SK-N-SH (cell line): ENCODE measurements at regions not wholly inside any gene's neighbourhood (a gene's known extent, or its start where the extent isn't known, plus 50 kb on each side); places are given as distances from the start of the nearest gene placed in this dataset.

Experiments
- CTCF ChIA-PET: fragments of 300-600, 350-600 bp; formaldehyde crosslinking; extraction: SDS; loops from one replicate; lab custom pipeline; 2021; lab: Yijun Ruan, JAX
- POLR2A ChIA-PET: fragments of 350-600 bp; sonication (Branson Sonifier 250); formaldehyde crosslinking; extraction: SDS; loops from one replicate; lab custom pipeline; 2020; ENCODE audit warnings: antibody characterized with exemption, inconsistent platforms; lab: Yijun Ruan, JAX
- DNase-seq: peaks from one replicate; pipeline ENCODE4 v3.0.0; 2012
- H2AFZ ChIP-seq: fragments of 200-600 bp; sonication (generic); 2 replicates; pipeline ENCODE4 v1.8.1; 2016; ENCODE audit warnings: antibody characterized with exemption, mild to moderate bottlenecking, low read depth
- H3F3A ChIP-seq: fragments of 200-600 bp; sonication (generic); replicated peaks from 2 replicates; pipeline ENCODE3; 2016; ENCODE audit warnings: antibody characterized with exemption, mild to moderate bottlenecking; ENCODE audit not compliant: insufficient read depth
- H3K27ac ChIP-seq, 2 experiments: fragments of 200-500 bp in 1 of 2; fragments of 200-600 bp in 1 of 2; sonication (Bioruptor generic) in 1 of 2; sonication (generic), shearing (Covaris generic) in 1 of 2; 2 replicates each; pipeline versions ENCODE4 v1.5.1 to v1.6.1; 2014 to 2016; ENCODE audit warnings: low read depth in 2 of 2, inconsistent platforms in 1 of 2, low read length in 1 of 2, mild to moderate bottlenecking in 1 of 2, mixed read lengths in 1 of 2
- H3K27me3 ChIP-seq: fragments of 200-600 bp; sonication (generic), shearing (Covaris generic); 2 replicates; pipeline ENCODE4 v1.6.1; 2016; ENCODE audit warnings: mixed run types; ENCODE audit not compliant: insufficient read depth
- H3K36me3 ChIP-seq, 2 experiments: fragments of 200-500 bp in 1 of 2; fragments of 200-600 bp in 1 of 2; sonication (Bioruptor generic) in 1 of 2; sonication (generic) in 1 of 2; replicated peaks in 1 of 2; 2 replicates each; pipeline versions ENCODE3 to v1.5.1; 2014 to 2016; ENCODE audit warnings: low read length in 1 of 2, mild to moderate bottlenecking in 1 of 2; ENCODE audit not compliant: insufficient read depth in 2 of 2, control insufficient read depth in 1 of 2
- H3K4me1 ChIP-seq, 2 experiments: fragments of 200-500 bp in 1 of 2; fragments of 200-600 bp in 1 of 2; sonication (Bioruptor generic) in 1 of 2; sonication (generic), shearing (Covaris generic) in 1 of 2; 2 replicates each; pipeline versions ENCODE4 v1.5.1 to v1.6.1; 2014 to 2016; ENCODE audit warnings: low read depth in 1 of 2, low read length in 1 of 2, mixed run types in 1 of 2; ENCODE audit not compliant: insufficient read depth in 2 of 2, control insufficient read depth in 1 of 2
- H3K4me2 ChIP-seq: fragments of 200-600 bp; sonication (generic), shearing (Covaris generic); 2 replicates; pipeline ENCODE4 v1.6.1; 2017; ENCODE audit warnings: mixed run types
- H3K4me3 ChIP-seq, 2 experiments: fragments of 200-500 bp in 1 of 2; fragments of 200-600 bp in 1 of 2; sonication (Bioruptor generic) in 1 of 2; sonication (generic), shearing (Covaris generic) in 1 of 2; 2 replicates each; pipeline versions ENCODE4 v1.5.1 to v1.8.1; 2014 to 2016; ENCODE audit warnings: low read depth in 2 of 2, inconsistent platforms in 1 of 2, low read length in 1 of 2, mild to moderate bottlenecking in 1 of 2, mixed read lengths in 1 of 2, moderate library complexity in 1 of 2
- H3K79me2 ChIP-seq: fragments of 200-600 bp; sonication (generic); 2 replicates; pipeline ENCODE4 v1.8.1; 2017; ENCODE audit warnings: mild to moderate bottlenecking; ENCODE audit not compliant: insufficient read depth
- H3K9ac ChIP-seq: fragments of 200-600 bp; sonication (generic); 2 replicates; pipeline ENCODE4 v1.6.1; 2017; ENCODE audit warnings: mixed run types
- H3K9me2 ChIP-seq: fragments of 200-600 bp; sonication (generic); 2 replicates; pipeline ENCODE4 v1.6.1; 2017; ENCODE audit warnings: mixed run types
- H3K9me3 ChIP-seq: fragments of 200-600 bp; sonication (generic); 2 replicates; pipeline ENCODE4 v1.6.1; 2017; ENCODE audit warnings: mixed run types, mild to moderate bottlenecking, moderate library complexity
- H4K20me1 ChIP-seq: fragments of 200-600 bp; sonication (generic); 2 replicates; pipeline ENCODE4 v1.6.1; 2017; ENCODE audit warnings: mild to moderate bottlenecking, mixed run types; ENCODE audit not compliant: insufficient read depth
- ELF1 ChIP-seq: IDR thresholded peaks from 2 replicates; pipeline ENCODE4 v1.4.0; 2012
- EP300 ChIP-seq, 2 experiments: IDR thresholded peaks; 2 replicates each; pipeline versions ENCODE4 v1.4.0 to v1.6.1; 2012; ENCODE audit warnings: borderline replicate concordance in 1 of 2, low read depth in 1 of 2, low read length in 1 of 2
- FOXJ3 ChIP-seq: sonication (generic); formaldehyde crosslinking; IDR thresholded peaks from 2 replicates; pipeline ENCODE4 v1.5.1; 2020; ENCODE audit warnings: mild to moderate bottlenecking, missing genetic modification reagents
- GATA2 ChIP-seq: sonication (generic); formaldehyde crosslinking; IDR thresholded peaks from 2 replicates; pipeline ENCODE4 v1.5.0; 2020; ENCODE audit warnings: mild to moderate bottlenecking, missing genetic modification reagents
- MAX ChIP-seq: IDR thresholded peaks from 2 replicates; pipeline ENCODE4 v1.4.0; 2012; ENCODE audit warnings: low read depth
- NRF1 ChIP-seq: IDR thresholded peaks from 2 replicates; pipeline ENCODE4 v1.6.1; 2012; ENCODE audit warnings: low read depth, mild to moderate bottlenecking, low read length
- PBX3 ChIP-seq: IDR thresholded peaks from 2 replicates; pipeline ENCODE4; 2012
- REST ChIP-seq: IDR thresholded peaks from 2 replicates; pipeline ENCODE4 v1.6.1; 2012; ENCODE audit warnings: mild to moderate bottlenecking, low read depth, low read length, moderate library complexity
- RFX5 ChIP-seq: IDR thresholded peaks from 2 replicates; pipeline ENCODE4 v1.6.1; 2012; ENCODE audit warnings: mild to moderate bottlenecking, improper control_type of control experiment, low read length
- SIN3A ChIP-seq: IDR thresholded peaks from 2 replicates; pipeline ENCODE4 v1.6.1; 2012; ENCODE audit warnings: low read depth, mild to moderate bottlenecking, low read length, moderate library complexity, borderline replicate concordance
- TEAD4 ChIP-seq: IDR thresholded peaks from 2 replicates; pipeline ENCODE4 v1.4.0; 2012; ENCODE audit warnings: mild to moderate bottlenecking, borderline replicate concordance; ENCODE audit not compliant: insufficient read depth
- USF2 ChIP-seq: fragments of 150-350 bp; IDR thresholded peaks from 2 replicates; pipeline ENCODE4 v1.6.1; 2017; ENCODE audit warnings: antibody characterized with exemption, low read length, low read depth, borderline replicate concordance
- YY1 ChIP-seq: IDR thresholded peaks from 2 replicates; pipeline ENCODE4 v1.4.0; 2012; ENCODE audit warnings: low read depth, mild to moderate bottlenecking
- ZBTB33 ChIP-seq: IDR thresholded peaks from 2 replicates; pipeline ENCODE4 v1.4.0; 2012; ENCODE audit warnings: low read depth, borderline replicate concordance
- WGBS: methylation state at CpG from one replicate; pipeline ENCODE4 v1.1.6; 2017; ENCODE audit warnings: low lambda C conversion rate; 5-methylcytosine and 5-hydroxymethylcytosine counted together

GRCh38 chr1:101098327-101098726, 72.7 kb upstream of the DPH5 start:
- Histone ChIP-seq H3K36me3 (no peaks in the 10 kb centered on the region), H3K9ac (no peak overlapping the region), H3K9me3 (no peaks in the 10 kb centered on the region), H3K27me3 (no peaks in the 10 kb centered on the region), H3K4me3 (no peak overlapping the region), H3K27ac (no peak overlapping the region), H3K4me1 (no peaks in the 10 kb centered on the region; a peak in 1 of 4 replicates), H2AFZ (no peak overlapping the region), H3K79me2 (no peaks in the 10 kb centered on the region), H4K20me1 (no peaks in the 10 kb centered on the region), H3F3A (no peaks in the 10 kb centered on the region), H3K9me2 (no peaks in the 10 kb centered on the region), H3K4me2 (no peak overlapping the region)
- no peak for DNase-seq
- CTCF ChIA-PET = interaction anchor here (1.0 kb wide), 1 partner anchor 9 kb away, joined by 3 read pairs; no protein-coding TSS in a partner anchor
- 96% methylated on average over 2 of the region's 2 CpGs for WGBS
- POLR2A ChIA-PET = no interaction called here
- TF ChIP-seq MAX = no peak

- Histone ChIP-seq H3K27me3 (no peaks in the 10 kb centered on the region), H3K4me2 (no peak overlapping the region), H4K20me1 (no peaks in the 10 kb centered on the region), H3F3A (peaks cover 3% of the 10 kb centered on the region), H3K36me3 (no peaks in the 10 kb centered on the region), H3K27ac (no peak overlapping the region), H3K9me2 (no peaks in the 10 kb centered on the region), H3K4me1 (no peaks in the 10 kb centered on the region), H3K9me3 (no peaks in the 10 kb centered on the region), H2AFZ (no peak overlapping the region), H3K4me3 (no peak overlapping the region), H3K9ac (no peak overlapping the region), H3K79me2 (no peaks in the 10 kb centered on the region)
- no peak for DNase-seq
- ChIA-PET POLR2A (no interaction called here), CTCF (interaction anchor here (1.5 kb wide), 2 partner anchors 21 to 169 kb away, joined by 3 to 4 read pairs; no protein-coding TSS in a partner anchor)
- WGBS = 91% methylated on average over 2 of the region's 2 CpGs
- TF ChIP-seq RFX5 (no peak), REST (no peak), PBX3 (no peak), ELF1 (no peak), USF2 (no peak), FOXJ3 (no peak), EP300 (IDR thresholded peaks at IDR 0.05; ENCODE audit: borderline replicate concordance in 1 of 2, low read depth in 1 of 2, low read length in 1 of 2) (no peak), TEAD4 (no peak), ZBTB33 (no peak), NRF1 (no peak), SIN3A (no peak), GATA2 (CRISPR knock-in tag) (no peak), YY1 (no peak)
Observed at GRCh38 chr1:101089613-101090338, 64.2 kb upstream of the DPH5 start.
